Ovary (tissue), 7 donors: ENCODE measurements at regions not wholly inside any gene's neighbourhood (a gene's known extent, or its start where the extent isn't known, plus 50 kb on each side); places are given as distances from the start of the nearest gene placed in this dataset.

Source experiments
- DNase-seq, 5 donors: peaks; one replicate each; pipeline ENCODE4 v3.0.0-alpha.2; 2019 to 2020
- H3K27ac ChIP-seq, 2 donors: fragments of 200-600 bp; one replicate each; pipeline versions ENCODE4 v1.5.1 to v1.8.0; 2019 to 2022
- H3K27me3 ChIP-seq: fragments of 200-600 bp; one replicate; pipeline ENCODE4 v1.8.0; 2022
- H3K36me3 ChIP-seq: fragments of 200-600 bp; sonication (generic); one replicate; pipeline ENCODE4 v1.5.1; 2019
- H3K4me1 ChIP-seq: one replicate; pipeline ENCODE4 v1.8.1; 2013; ENCODE audit warnings: mild to moderate bottlenecking, moderate library complexity; ENCODE audit not compliant: insufficient read depth
- H3K4me3 ChIP-seq: fragments of 200-600 bp; sonication (generic); one replicate; pipeline ENCODE4 v1.5.1; 2017
- H3K9me3 ChIP-seq, 2 donors: fragments of 200-600 bp in 1 of 2; sonication (generic) in 1 of 2; one replicate each; pipeline versions ENCODE4 v1.5.1 to v1.8.1; 2013 to 2019; ENCODE audit warnings: mild to moderate bottlenecking in 1 of 2, moderate library complexity in 1 of 2
- CTCF ChIP-seq, 3 donors: fragments of 450-650 bp in 2 of 3; fragments of 200-600 bp in 1 of 3; IDR thresholded peaks; one replicate each; pipeline versions ENCODE4 v1.5.1 to v1.8.0; 2016 to 2022; ENCODE audit warnings: antibody characterized with exemption in 3 of 3, mild to moderate bottlenecking in 1 of 3
- EP300 ChIP-seq: sonication (generic); formaldehyde crosslinking; IDR thresholded peaks from one replicate; pipeline ENCODE4 v1.6.1; 2017; ENCODE audit warnings: antibody characterized with exemption
- POLR2A ChIP-seq: fragments of 450-650 bp; IDR thresholded peaks from one replicate; pipeline ENCODE4 v1.6.1; 2017; ENCODE audit warnings: antibody characterized with exemption, mild to moderate bottlenecking, moderate library complexity
- WGBS, 3 donors: extraction: QIAGEN DNeasy Blood & Tissue Kit in 1 of 3; methylation state at CpG; one replicate each; pipeline versions ENCODE4 v1.1.5 to v1.1.7; 2013 to 2017; 5-methylcytosine and 5-hydroxymethylcytosine counted together
- intact Hi-C, 4 donors: fragments of 100-400 bp; cut with DNase I; formaldehyde crosslinking; loops; one replicate each; pipeline versions ENCODE4 v1.11.0 to v1.15.1; 2022 to 2023
- donor health status: DM: no; HTN: no; CAD: no; lungs with moderate emphysema.
- donor health status: DM: no; HTN: no; CAD: no.
- donor health status: Bipolar disorder and iron deficiency.
- donor health status: DM: no; HTN: no; CAD: no.
- donor health status: DM: yes; HTN: yes; CAD: no.

GRCh38 chr3:180092889-180093288 lies 56.2 kb upstream of the PEX5L start:
- H3K4me3 ChIP-seq, result no peak overlapping the region
- intact Hi-C loops, result no loop called here
- H3K27ac ChIP-seq, result no peak overlapping the region
- H3K27me3 ChIP-seq, result no peaks in the 10 kb centered on the region
- H3K9me3 ChIP-seq, result no peaks in the 10 kb centered on the region
- WGBS, 3 donors, result 50 to 62% (median 56%) methylated on average over 2 of the region's 2 CpGs
- H3K4me1 ChIP-seq, result no peaks in the 10 kb centered on the region
- H3K36me3 ChIP-seq, result no peaks in the 10 kb centered on the region
- TF ChIP-seq EP300, result no peak
- TF ChIP-seq POLR2A, result no peak
- no peak for TF ChIP-seq CTCF (IDR thresholded peaks at IDR 0.05)
- no peak for DNase-seq

- Histone ChIP-seq H3K27me3 (no peaks in the 10 kb centered on the region), H3K4me3 (no peak overlapping the region), H3K4me1 (no peaks in the 10 kb centered on the region), H3K36me3 (no peaks in the 10 kb centered on the region), H3K9me3 (no peaks in the 10 kb centered on the region), H3K27ac (no peak overlapping the region)
- TF ChIP-seq CTCF (IDR thresholded peaks at IDR 0.05) (no peak), EP300 (no peak), POLR2A (no peak)
- DNase-seq, result no peak
- WGBS, 3 donors, result 89 to 100% (median 100%) methylated on average over 1 of the region's 1 CpG
- intact Hi-C loops, result no loop called here
Measured at GRCh38 chr3:180093535-180093934, 56.8 kb upstream of the PEX5L start.

- Histone ChIP-seq H3K27me3 (no peaks in the 10 kb centered on the region), H3K4me1 (no peaks in the 10 kb centered on the region), H3K27ac (no peak overlapping the region), H3K36me3 (no peaks in the 10 kb centered on the region), H3K9me3 (no peaks in the 10 kb centered on the region), H3K4me3 (no peak overlapping the region)
- no peak for DNase-seq
- intact Hi-C loops, result no loop called here
- TF ChIP-seq EP300, result no peak
- TF ChIP-seq POLR2A, result no peak
- no peak for TF ChIP-seq CTCF (IDR thresholded peaks at IDR 0.05)
- 3 to 32% (median 8%) methylated on average over 1 of the region's 1 CpG for WGBS, 3 donors
Measured at GRCh38 chr3:180097626-180098025, 60.9 kb upstream of the PEX5L start.

GRCh38 chr3:180102134-180102533 lies 65.4 kb upstream of the PEX5L start:
- Histone ChIP-seq H3K27me3 (no peaks in the 10 kb centered on the region), H3K9me3 (no peaks in the 10 kb centered on the region), H3K36me3 (no peaks in the 10 kb centered on the region), H3K4me3 (no peak overlapping the region), H3K27ac (no peak overlapping the region), H3K4me1 (no peaks in the 10 kb centered on the region)
- WGBS, 3 donors, result 36 to 43% (median 40%) methylated on average over 11 of the region's 11 CpGs
- no peak for DNase-seq
- intact Hi-C loops, result no loop called here
- TF ChIP-seq CTCF (IDR thresholded peaks at IDR 0.05) (no peak), EP300 (no peak), POLR2A (no peak)

GRCh38 chr3:180102604-180103003 lies 65.9 kb upstream of the PEX5L start:
- Histone ChIP-seq H3K27me3 (no peaks in the 10 kb centered on the region), H3K9me3 (no peaks in the 10 kb centered on the region), H3K27ac (no peak overlapping the region), H3K4me3 (no peak overlapping the region), H3K4me1 (no peaks in the 10 kb centered on the region), H3K36me3 (no peaks in the 10 kb centered on the region)
- WGBS, 3 donors, result 91 to 100% (median 92%) methylated on average over 1 of the region's 1 CpG
- DNase-seq, result no peak
- intact Hi-C loops, result no loop called here
- no peak for TF ChIP-seq EP300
- TF ChIP-seq CTCF (IDR thresholded peaks at IDR 0.05), result no peak
- TF ChIP-seq POLR2A, result no peak
